ENCODE measurements at regions not wholly inside any gene's neighbourhood (a gene's known extent, or its start where the extent isn't known, plus 50 kb on each side); places are given as distances from the start of the nearest gene placed in this dataset.

DNA sequence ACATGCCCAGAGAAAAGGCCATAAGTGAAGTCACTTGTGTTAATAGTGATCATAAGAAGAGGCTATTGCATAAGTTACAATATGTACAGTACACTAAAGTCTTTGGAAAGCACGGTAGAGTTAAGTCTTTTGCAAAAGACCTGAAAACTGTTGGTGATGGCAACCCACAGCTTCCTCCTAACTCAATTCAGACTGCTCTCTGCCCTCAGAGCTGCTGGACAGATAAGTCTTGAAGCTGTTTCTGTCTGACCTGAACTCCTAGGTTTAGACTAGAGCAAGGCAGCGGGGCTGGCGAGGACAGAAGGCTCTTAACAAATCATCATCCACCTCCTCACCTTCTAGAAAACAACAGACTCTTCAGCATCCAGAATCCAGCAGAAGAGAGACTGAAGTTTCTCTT, 125.4 kb downstream of the CD24 start:
- TF ChIP-seq, protein P1, sequence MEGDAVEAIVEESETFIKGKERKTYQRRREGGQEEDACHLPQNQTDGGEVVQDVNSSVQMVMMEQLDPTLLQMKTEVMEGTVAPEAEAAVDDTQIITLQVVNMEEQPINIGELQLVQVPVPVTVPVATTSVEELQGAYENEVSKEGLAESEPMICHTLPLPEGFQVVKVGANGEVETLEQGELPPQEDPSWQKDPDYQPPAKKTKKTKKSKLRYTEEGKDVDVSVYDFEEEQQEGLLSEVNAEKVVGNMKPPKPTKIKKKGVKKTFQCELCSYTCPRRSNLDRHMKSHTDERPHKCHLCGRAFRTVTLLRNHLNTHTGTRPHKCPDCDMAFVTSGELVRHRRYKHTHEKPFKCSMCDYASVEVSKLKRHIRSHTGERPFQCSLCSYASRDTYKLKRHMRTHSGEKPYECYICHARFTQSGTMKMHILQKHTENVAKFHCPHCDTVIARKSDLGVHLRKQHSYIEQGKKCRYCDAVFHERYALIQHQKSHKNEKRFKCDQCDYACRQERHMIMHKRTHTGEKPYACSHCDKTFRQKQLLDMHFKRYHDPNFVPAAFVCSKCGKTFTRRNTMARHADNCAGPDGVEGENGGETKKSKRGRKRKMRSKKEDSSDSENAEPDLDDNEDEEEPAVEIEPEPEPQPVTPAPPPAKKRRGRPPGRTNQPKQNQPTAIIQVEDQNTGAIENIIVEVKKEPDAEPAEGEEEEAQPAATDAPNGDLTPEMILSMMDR (IDR thresholded peaks at IDR 0.05; ENCODE audit: low read depth, low read length), result no peak
- TF ChIP-seq EZH2phosphoT487 (IDR thresholded peaks at IDR 0.05; ENCODE audit: low read depth), result no peak
